ENCODE measurements at regions not wholly inside any gene's neighbourhood (a gene's known extent, or its start where the extent isn't known, plus 50 kb on each side); places are given as distances from the start of the nearest gene placed in this dataset.

DNA sequence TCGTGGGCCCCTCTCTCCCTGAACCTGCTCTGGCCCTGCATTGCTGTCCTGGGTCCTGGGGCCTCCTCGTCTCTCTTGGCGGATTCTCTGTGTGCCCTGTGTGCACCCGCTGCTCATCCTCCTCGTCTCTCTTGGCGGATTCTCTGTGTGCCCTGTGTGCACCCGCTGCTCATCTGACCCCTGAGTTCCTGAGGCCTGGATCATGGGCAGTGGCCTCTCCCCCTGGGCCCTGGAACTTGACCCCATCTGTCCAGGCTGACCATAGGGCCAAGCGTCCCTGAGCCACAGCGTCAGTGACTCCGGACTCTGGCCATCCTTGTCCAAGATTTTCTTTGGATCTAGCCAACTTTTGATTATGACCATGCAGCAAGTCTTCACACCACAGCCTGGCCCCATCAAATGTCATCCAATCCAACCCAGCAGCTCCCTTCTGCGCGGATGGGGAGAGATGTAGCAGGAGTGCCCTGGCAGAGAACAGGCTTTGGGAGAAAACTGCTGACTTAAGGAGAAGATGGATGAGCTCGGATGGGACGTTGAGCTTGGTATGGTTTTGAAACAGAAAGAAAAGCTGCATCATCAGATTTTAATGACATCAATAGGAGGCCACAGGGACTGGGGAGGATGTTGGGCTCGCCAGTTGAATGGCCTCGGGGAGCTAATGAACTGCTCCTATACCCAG lies 455.1 kb upstream of the HS6ST1 start:
- no peak for DNase-seq

DNA sequence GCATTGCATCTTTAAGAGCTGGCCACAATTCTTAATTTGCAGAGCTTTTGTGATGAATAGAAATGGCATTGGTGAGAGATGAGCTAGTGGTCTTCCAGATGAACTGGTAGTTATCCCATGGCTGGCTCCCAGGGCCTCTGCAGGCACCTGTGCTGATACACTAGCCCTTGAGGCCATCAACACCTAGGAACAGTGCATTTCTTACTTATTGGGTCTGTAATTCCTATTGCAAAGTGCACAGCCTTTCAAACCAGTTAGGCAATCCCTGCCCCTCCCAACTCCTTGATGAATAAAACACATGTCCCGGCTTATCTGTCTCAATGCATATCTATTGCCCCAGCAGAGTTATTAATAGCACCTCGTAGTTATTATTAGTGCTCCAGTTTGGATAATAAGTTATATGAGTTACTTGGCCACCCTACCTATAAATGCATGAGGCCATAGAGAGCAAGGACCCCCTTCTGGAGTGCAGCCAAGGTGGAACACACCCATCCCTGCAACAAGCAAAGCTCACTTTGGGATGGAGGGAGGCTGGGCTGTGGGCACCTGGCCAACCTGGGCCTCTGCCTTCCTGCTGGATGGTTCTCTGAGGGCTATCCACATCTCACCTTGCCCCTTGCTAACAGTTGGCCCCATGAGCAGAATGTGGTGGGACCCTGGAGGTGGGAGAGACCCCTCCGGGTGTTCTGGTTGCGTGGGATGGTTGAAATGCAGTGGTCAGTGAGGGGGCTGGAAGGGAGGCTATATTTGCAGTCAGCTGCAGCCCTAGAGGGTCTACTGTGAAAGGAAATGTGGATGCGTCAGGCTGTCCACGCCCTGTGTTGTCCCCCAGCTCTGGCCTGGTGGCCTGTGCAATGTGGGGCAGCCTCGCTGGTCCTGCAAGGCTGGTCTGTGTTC lies 455.9 kb upstream of the HS6ST1 start:
- DNase-seq = no peak

DNA sequence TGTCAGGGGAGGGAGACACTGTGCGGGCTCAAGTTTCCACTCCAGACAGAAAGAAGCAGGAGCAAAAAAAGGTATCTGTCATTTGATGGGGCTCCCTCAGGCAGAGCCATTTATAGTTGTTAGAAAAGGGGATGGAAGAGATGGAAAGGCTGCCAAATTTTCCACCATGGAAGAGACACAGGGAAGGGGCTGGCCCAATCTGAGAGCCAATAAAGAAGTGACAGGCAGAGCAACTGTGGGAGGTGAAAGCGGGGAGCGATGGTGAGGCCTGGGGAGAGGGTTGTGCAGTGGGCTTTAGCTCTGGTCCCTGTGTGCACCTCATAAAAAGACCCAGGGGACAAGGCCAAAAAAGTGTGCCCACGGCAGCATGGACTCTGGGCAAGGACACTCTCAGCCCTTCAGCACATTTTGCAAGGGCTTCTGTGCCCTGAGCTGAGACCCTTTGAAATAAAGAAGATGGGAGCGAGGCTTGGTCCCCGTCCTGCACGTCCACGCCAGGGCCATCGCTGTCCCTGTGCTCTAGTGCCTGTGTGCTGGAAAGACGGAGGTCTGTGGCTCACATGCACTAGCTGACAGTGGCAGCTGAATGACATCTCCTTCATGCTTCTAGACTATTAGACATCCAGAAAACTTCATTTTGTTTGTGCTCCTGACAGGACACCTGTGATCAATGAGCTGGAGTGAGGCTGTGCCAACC lies 456.7 kb upstream of the HS6ST1 start:
- DNase-seq = no peak

DNA sequence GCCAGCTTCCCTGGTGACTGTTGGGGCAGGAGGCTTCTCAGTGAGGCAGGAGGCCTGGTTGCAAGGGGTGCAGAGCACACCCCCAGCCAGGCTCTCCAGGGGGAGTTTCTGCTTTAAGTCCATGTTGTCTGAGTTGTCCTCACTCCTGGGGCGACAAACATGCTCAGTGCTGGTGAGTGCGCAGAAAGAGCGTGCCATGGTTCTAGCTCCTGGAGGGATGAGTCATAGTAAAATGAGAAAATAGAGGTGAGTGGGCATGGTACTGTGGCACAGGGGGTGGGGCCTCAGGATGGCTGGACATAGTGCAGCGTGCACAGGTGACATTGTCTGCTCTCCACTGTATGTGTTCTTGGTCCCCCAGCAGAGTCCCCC lies 457.2 kb upstream of the HS6ST1 start:
- no peak for DNase-seq

DNA sequence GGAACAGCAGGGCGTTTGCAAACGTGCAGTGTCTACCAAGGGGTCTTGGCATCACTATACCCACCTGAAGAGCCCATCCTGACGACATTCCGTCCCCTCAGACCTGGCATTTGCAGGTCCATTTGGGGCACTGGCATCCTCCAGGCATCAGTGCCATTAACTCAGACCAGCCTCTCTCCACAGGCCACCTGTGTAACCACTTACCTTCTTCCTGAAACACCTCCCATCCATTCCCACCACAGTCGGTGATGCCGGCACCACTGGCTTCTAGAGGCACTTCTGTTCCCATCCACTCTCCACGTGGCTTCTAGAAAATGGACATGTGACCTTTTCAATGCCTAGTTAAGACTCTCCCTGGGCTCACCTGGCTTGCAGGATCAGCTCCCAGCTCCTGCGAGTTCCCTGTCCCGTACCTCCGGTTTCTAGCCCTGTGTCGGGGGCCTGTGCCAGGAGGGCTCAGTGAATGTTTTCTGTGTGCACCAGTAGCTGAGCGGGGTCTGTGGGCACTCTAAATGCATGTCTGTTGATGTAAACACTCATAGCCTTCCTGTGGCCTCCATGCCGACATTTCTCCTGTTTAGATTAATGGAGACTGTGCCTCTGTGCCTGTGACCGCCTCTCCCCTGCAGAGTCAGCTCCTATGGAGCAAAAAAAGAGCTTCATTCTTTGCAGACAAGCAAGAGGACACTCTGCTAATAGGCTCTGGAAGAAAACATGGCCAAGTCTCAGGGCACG lies 458.0 kb upstream of the HS6ST1 start:
- DNase-seq = no peak

DNA sequence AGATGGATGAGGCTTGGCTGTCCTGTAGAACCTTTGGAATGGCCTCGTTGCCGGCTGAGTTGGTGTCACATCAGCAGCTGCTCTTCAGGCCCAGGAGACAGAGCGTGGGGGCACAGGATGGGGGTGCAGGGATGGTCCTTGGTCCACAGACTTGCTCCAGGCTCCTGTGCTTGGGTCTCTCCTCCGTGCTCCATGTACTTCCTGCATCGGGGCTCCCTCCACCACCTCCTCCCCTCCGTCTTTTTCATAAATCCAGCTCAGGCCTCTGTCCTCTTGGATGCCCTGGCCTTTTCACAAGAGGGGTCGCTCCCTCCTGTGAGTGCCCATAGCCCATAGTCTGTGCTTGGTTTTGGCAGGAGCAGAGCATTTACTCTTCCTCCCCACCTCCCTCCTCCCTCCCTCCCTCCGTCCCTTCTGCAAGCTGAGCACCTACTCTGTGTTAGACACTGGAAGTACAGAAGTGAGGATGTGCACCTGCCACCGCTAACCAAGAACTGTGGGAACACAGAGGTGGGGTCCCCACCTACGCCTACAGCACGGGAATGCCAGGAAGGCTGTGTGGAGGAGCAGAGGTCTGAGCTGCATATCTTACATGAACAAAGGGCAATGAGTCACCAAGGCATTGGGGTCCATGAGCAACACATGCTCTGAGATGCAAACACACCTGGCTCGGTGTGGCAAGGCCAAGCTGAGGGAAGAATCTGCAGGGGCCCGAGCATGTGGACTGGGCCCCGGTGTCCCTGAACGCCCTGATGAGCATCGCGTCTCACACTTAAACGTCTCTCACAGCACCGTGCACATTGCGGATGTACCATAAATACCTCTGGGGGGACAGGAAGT lies 458.7 kb upstream of the HS6ST1 start:
- DNase-seq = no peak

DNA sequence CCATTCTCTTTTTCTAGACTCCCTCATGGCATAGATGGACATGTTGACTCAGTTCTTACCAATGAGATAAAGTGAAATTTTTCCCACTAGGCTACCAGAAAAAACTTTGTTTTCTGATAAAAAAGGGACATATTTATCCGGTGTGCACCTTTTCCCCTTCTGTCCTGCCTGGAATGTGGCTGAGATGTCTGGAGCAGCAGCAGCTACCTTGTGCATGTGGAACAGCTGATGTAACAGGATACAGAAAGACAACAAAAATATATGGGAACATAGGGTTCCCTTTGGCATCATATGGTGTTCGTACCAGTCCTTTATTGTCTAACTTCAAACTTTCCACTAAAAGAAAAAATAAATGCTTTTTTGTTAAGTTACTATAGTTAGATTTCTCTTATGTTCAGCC lies 460.2 kb upstream of the HS6ST1 start:
- no peak for DNase-seq

DNA sequence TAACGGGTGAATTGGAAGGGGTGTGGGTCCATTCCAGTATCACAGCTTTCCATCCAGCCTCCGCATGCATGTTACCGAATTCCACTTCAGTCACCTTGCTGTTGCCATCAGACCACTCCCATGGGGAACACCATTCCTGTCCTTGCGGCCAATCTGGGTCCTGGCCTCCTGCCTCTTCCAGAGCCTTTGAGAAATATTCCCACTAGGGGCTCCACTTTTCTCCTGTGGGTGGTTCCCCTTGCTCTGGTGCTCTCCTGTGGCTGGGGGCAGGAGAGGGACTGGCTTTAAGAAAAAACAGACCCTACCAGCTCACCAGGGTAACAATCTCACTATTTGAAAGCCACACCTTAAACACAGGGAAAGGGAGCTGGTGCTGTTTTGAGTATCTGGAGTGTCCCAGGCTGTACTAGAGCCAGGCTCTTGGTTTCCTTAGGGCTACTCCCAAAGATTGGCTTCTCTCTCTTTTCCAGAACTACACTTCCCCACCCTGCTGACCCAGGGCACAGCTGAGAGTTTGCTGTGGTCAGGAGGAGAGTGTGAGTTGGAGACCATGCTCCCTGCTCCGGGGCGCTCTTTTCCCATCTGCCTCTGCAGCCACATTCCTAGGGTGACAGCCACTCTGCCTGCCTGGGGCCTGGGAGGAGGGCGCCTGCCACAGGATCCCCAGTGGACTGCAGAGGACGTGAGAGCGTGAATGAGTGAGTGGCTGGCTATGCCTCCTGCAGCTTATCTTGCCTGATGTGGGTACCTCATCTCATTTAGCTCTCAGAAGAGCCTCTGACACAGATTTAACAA lies 460.8 kb upstream of the HS6ST1 start:
- DNase-seq = no peak

DNA sequence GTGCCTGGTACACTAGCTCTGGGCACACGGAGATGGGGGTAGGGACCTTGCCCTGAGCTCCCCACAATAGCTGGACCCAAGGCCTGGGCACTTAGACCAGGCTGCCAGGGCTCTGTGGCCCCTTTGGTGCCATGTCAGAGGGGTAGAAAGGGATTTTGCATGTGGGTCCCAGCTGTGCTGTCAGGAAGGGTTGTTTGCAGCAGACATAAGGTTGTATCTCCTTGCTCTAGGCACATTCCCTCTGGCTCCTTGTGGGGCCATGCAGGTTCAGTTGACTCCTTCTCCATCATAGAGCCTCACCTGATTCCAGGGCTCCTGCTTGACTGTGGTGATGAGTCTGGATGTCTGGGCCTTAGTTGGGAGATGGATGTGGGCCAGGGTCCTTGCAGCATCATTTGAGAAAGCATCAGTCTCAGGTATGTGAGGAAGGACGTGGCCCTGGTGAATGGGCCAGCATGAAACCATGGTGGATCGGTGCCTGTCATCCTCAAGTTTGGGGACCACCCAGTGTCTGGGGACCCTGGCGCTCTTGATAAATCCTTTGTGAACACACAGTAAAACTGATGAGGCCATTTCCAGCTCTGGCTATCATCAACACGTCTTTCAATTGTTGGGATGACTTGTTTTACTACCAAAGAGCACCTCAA lies 461.9 kb upstream of the HS6ST1 start:
- DNase-seq = no peak

DNA sequence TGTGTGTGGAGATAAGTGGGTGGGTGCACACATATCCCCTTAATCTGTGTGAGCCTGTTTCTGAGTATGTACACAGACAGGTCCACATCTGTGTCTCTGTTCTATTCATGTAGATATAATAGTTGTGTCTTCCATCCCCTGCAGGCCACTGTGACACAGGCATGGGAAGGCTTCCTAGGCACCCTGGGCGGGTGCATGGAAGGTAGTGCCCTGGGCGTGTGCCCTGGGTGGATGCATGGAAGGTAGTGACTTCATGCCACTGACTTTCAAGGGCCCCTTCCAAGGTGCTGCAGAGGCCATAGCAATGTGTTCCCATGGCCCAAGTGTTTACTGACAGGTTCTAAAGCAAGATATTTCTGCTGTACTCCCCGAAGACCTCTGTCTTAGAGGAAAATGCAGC lies 462.5 kb upstream of the HS6ST1 start:
- no peak for DNase-seq

DNA sequence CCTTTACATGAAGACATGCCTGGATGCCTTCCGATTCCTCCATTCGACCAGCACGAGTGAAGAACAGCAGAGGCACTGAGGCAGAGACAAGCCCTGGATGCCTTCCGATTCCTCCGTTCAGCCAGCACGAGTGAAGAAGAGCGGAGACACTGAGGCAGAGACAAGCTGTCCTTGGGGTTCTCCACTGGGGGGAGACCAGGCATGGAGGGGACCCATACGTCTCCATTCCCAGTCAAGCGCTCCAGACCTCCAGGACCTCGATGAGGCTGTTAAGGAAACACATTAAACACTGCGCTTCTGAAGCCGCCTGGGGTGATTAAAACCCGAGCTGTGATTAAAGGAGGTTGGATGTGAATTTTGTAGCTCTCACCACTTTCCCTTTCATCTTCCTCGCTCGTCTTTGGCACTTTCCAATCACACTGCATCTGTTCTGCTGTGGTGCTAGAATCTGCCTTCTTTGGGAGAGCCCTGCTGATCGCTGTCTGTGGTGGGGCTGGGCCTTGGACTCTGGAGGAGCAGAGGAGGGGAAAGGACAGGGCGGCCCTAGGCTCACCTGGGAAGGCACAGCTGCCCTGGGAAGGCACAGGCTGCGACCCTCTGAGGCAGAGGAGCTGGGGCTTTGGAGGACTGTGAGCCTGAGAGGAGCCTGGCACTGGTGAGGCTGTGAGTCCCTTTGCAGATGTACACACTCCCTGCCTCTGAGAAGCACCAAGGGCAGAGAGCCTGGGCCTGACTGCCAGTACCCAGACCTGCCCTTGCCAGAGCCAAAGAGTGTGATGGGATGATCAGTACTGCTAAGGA lies 463.1 kb upstream of the HS6ST1 start:
- DNase-seq = no peak

DNA sequence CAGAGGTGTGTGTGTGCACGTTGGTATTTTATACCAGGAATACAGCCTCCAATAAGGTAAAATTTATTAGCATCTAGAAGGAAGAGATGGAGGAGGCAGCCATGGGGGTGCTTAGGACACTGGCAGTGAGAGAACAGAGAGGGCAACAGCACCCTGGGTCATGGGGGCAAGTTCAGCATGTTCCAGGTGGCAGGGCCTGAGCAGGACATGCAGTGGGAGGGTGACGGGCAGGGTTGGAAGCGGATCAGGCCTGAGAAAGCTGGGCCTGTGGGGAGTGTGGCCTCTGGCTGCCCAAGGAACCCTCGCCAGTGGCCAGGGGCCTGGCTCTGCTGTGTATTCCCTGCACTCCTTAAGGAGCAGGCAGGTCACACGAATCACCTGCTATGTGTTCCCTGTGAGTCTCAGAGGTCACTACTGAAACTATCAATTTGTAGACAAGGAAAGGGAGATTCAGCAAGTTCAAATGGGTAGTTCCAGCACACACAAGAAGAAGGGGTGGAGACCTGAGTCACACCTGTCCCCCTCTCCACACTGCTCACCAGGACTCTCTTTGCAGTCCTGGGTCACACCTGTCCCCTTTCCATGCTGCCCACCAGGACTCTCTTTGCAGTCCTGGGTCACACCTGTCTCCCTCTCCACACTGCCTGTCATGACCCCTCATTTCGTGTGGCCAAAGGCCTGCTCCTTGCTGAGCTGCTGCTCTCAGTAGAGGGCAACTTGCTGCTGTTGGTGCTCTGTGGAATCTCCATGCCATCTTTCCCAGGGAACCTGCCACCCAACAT lies 463.9 kb upstream of the HS6ST1 start:
- DNase-seq = no peak

DNA sequence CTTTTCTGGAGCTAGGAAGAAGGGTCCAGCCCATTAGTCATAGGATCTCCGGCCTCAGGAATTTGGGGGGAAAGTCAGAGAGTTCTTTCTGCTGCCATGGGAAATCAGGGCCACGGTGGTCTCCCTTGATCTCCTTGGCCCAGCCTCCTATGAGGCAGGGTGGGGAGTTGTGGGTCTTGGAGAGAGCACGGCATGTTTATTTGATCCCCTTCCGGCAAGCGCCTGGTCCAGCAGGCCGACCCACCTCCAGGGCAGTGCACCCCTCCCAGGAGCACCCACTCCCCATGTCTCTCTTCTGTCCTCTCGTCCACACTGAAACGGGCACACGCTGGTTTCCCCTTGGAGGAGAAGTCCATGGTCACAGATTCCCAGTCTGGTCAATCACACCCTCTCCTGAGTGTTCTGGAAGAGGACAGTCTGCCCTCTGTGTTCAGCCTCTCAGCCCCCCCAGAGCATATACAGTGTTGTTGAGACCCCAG lies 464.6 kb upstream of the HS6ST1 start:
- DNase-seq = no peak

DNA sequence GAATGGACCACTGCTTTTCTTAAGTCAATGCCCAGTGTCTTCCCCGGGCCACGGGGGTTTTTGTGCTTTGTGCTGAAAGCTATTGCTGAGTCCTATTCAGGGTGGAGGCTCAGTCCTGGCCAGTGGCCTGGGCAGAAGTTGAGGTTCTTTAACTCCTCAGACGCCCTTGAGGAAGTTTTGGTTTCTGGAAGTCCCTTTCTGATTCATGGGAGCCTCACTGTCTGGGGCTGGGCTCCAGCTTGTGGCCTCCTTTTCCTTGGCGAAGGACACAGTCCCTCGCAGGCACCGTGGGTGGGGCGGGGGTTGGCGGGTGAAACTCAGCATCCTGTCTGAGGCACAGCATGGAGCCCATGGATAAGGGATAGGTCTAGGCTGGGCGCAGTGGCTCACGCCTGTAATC lies 465.2 kb upstream of the HS6ST1 start:
- no peak for DNase-seq

DNA sequence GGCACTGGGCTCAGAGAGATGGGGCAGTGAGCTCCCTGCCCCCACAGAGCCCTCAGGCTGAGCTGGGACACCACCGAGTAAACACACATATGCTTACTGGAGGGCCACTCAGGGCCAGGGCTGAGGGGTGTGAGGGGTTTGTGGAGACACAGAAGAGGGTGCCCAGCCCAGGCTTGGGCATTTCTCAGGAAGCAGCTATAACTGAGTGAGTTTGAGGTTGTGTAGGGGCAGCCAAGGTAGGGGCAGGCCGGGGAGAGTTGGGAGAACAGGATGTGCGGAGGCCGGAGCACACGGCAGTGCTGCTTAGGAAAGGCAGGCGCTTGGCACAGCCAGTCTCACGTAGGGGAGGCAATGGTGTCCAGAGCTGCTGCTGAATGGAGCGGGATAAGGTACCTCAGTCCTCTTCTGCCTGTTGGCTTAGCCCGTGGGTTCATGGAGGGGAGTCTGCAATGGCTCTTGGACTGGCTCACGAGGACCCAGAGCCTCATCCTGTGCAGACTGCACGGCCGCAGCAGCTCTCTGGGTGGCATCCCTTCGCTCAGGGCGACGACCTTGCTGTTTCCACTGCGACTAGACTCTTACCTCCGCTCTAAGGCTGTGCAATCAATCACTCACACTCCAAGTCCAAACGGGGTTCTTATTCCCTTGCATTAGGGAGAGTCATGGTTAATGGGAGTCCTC lies 466.1 kb upstream of the HS6ST1 start:
- DNase-seq = no peak

DNA sequence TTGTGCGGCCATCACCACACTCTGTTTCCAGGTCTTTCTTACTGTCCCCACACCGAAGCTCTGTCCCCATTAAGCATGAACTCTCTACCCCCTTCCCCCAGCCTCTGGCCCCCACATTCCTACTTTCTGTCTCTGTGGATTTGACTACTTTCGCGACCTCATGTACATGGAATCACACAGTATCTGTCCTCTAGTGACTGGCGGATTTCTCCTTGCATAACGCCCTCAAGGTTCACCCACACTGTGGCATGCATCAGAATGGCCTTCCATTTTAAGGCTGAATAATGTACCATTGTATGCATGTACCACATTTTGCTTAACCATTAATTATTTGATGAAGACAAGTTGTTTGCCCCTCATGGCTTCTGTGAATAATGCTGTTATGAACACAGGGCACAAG lies 467.6 kb upstream of the HS6ST1 start:
- DNase-seq = no peak

DNA sequence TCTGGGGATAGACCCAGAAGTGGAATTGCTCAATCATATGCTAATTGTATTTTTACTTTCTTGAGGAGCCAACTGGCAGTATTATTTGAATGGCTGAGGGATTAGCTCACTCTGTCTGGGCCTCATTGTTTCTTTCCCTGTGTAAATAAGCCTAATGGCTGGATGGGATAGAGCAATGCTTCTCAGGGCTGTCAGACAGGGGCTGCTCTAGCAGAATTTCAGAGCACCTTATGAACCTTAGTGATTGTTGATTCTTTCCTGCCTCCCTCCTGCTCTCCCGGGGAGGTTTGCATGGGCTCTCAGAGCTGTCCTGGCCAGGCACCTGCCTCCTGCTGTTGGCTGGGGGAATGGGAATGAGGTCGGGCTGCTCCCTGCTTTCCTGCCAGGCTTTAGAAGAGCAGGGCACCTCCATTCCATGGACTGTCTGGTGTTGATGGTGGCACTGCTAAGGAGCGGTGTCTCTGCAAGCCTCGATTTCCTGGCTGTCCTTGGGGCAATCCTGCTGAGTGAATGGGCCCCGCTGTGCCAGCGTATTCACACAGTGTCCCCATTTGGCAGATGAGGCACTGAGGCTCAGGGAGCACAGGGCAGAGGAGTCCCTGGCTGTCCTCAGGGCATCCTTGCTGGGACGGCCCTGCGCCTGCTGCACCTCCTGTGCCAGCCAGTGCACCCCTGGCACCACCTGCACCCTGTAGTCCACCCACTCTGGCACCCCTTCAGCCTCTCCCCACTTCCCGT lies 468.2 kb upstream of the HS6ST1 start:
- DNase-seq = no peak

DNA sequence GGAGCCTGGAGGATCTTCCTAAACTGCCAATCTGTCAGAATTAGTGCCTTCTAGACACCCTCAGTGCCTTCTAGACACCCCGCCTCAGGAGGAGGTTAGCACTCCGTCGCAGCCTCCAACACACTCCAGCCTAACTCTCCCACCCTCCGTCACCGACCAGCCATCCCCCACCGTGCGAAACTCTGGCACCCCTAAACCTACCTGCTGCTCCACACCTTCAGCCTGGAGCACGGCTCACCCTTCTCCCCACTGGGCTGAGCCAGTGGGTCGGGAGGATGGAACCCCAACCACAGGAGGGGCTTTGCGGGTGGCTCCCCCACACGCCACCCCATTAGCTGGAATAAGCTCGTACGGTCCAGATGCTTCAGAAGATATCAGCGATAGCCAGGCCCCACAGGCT lies 468.9 kb upstream of the HS6ST1 start:
- DNase-seq = no peak
